Astrocyte of the spinal cord (primary cell): ENCODE measurements at regions not wholly inside any gene's neighbourhood (a gene's known extent, or its start where the extent isn't known, plus 50 kb on each side); places are given as distances from the start of the nearest gene placed in this dataset.

Experiments used
- DNase-seq: peaks from one replicate; pipeline ENCODE4 v3.0.0; 2011; ENCODE audit warnings: low read depth, low spot score
- H3K4me3 ChIP-seq: 2 replicates; pipeline ENCODE4 v1.5.1; 2011; ENCODE audit warnings: low read depth, mild to moderate bottlenecking, low read length, moderate library complexity
- in situ Hi-C: cut with HindIII; loops from 2 replicates; pipeline ENCODE4 v1.10.0; 2017; ENCODE audit warnings: low sequenced_read_pairs
- TF ChIP-seq, protein P1 (sequence below): IDR thresholded peaks from 2 replicates; pipeline ENCODE4 v1.5.1; 2012; ENCODE audit warnings: low read depth, mild to moderate bottlenecking, low read length, inconsistent platforms

DNA sequence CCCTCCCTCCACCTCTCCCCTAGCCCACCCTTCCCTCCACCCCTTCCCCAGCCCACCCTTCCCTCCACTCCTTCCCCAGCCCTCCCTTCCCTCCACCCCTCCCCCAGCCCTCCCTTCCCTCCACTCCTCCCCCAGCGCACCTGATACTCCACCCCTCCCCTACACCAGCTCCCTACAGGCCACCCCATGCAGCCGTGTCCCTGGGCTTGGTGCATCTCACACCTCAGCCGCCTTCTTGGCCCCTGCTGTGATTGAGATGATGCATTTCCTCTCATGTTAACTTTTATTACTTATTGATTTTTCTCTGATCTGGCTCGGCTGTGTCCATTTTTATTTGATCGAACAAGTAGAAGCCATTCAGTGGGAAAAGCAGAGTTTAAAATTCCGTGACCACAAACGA lies 243.8 kb downstream of the MATN1 start:
- no peak overlapping the region for H3K4me3 ChIP-seq
- in situ Hi-C loops = no loop called here
- TF ChIP-seq, protein P1, sequence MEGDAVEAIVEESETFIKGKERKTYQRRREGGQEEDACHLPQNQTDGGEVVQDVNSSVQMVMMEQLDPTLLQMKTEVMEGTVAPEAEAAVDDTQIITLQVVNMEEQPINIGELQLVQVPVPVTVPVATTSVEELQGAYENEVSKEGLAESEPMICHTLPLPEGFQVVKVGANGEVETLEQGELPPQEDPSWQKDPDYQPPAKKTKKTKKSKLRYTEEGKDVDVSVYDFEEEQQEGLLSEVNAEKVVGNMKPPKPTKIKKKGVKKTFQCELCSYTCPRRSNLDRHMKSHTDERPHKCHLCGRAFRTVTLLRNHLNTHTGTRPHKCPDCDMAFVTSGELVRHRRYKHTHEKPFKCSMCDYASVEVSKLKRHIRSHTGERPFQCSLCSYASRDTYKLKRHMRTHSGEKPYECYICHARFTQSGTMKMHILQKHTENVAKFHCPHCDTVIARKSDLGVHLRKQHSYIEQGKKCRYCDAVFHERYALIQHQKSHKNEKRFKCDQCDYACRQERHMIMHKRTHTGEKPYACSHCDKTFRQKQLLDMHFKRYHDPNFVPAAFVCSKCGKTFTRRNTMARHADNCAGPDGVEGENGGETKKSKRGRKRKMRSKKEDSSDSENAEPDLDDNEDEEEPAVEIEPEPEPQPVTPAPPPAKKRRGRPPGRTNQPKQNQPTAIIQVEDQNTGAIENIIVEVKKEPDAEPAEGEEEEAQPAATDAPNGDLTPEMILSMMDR = no peak
- DNase-seq = no peak

DNA sequence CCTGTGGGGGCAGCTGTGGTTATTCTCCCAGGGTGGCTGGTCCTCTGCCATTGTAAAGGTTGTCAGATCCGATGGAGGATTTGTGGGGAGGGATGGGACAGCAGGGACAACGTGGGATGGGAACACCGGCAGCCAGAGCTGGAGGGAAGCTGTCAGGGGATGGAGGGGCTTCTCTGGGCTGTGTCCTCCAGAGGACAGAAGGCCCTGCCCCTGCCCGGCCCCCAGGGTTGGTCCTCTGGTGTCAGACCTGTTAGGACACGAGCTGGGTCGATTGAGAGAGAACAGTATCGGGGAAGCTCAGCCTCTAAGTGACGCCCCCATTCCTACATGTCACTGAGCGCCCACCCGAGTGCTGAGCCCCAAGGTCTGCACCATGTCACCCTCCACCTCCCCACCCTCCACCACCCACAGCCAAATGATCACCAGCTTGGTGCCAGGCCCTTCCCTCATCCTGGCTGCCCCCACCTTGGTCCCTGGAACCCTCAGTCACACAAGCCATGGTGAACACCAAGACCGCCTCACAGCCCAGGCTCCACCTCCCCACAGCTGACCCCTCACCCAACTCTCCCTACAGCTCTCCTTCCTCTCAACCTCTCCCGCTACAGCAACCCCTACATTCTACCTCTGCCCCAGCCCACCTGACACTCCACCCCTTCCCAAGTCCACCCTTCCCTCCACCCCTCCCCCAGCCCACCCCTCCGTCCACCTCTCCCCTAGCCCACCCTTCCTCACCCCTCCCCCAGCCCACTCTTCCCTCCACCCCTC lies 244.4 kb downstream of the MATN1 start:
- H3K4me3 ChIP-seq = no peak overlapping the region
- no peak for DNase-seq
- in situ Hi-C loops = no loop called here
- TF ChIP-seq, protein P1 = no peak

DNA sequence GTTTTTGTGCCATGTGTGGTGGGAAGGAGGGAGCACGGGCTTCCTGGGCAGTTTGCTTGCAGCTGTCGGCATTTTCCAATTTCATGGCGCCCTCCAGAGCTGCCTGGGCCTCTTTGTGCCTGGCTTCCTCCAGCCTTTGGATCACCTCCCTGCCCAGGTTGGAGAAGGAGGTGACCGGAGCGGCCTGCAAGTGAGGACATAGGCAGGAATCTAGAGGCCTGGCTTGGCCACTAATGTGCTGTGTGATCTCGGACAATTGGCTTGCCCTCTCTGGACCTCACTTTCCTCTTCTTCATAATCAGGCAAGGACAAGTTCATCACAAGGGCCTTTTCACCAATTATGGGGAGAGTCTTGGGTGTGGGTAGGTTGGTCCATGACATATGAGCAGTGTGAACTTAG lies 245.1 kb downstream of the MATN1 start:
- TF ChIP-seq, protein P1 = no peak
- no peak overlapping the region for H3K4me3 ChIP-seq
- no peak for DNase-seq
- in situ Hi-C loops = no loop called here

DNA sequence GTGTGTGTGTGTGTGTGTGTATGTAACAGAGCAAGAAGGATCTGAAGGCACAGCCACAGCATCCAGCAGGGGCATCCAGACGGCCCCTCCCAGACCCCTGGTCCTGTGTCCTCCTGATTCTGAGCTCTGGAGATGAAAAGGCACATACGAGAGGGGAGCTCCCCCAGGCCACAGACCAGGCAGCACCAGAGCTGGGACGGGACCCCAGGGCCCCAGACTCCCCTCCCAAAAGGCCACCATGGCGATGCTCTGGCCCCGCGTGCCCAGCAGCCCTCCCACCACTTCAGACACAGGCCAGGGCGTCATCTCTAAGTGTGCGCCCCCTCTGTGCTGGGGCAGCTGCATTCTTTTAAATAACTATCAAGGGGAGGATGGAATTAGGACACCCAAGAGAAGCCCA lies 245.8 kb downstream of the MATN1 start:
- in situ Hi-C loops = no loop called here
- DNase-seq = no peak
- TF ChIP-seq, protein P1 = no peak
- no peak overlapping the region for H3K4me3 ChIP-seq

DNA sequence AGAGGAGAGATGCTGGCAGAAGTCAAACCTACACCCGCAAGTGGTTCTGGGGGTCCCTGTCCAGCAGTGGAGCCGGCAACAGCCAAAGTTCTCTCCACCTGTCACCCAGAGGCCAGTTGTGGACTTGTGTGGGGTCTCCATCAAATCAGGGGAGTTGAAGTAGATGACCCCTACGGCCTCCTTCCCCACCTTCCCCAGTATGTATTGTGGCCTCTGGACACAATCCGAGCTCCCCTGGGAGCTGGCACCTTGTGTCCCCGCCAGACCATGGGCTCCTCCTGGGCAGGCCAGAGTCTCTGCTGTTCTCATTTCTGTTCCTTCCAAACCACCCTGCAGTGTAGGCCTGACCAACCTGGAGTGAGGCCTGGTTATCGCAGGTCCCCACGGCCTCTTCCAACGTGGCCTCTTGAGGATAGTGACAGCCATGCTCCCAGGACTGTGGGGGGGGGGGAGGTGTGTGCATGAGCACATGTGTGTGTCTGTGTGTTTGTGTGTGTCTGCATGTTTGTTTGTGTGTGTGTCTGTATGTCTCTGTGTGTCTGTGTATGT lies 246.4 kb downstream of the MATN1 start:
- in situ Hi-C loops = no loop called here
- TF ChIP-seq, protein P1 = no peak
- no peak for DNase-seq
- H3K4me3 ChIP-seq = no peak overlapping the region

DNA sequence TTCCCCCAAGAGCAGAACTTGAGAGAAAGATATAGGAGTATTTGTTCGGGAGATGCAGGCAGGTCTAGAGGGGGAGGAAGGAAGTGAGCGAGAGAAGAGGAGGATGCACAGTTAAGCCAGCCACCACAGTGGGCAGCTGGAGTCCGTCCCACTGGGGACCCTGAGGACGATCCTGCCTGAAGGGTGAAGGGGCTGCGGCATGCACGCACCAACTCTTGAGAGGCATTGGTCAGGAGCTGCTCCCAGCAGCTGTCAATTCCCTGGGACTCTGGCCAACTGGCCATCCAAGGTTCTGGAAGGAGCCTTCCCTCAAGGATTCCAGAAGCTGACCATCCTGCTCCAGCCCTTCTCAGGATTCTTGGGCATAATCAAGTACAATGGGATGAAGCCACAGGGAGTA lies 246.9 kb downstream of the MATN1 start:
- H3K4me3 ChIP-seq = no peak overlapping the region
- TF ChIP-seq, protein P1 = no peak
- in situ Hi-C loops = no loop called here
- no peak for DNase-seq
